ENCODE measurements at regions not wholly inside any gene's neighbourhood (a gene's known extent, or its start where the extent isn't known, plus 50 kb on each side); places are given as distances from the start of the nearest gene placed in this dataset.

DNA sequence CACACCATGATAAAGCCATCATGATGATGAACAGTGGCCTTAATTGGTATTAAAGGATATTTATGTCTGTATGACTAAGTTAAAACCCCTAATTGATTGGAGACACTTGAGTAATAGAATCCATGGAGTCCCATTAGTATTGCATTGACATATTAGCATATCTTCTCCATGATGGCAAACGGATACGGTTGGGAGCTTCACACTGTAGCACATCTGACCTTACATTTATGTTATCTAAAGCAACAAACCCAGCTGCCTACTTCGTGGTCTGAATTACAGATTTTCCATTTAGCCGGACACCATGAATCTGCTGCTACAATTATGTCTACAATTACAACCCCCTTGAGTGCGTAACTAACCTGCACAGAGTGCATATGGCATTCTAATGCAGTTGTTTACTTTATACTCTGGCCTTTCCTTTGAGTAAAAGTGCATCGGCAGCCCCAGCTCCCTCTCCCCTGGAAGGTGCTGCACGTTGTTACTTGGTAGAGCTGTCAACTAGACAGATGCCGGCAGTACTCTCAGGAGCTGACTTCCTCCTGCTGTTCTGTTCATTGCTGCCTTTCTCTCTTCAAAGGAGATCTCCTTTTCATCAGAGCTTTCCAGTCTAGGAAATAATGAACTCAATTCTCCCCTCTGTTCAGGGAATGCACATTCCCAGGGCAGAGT lies 92.1 kb downstream of the LRRC30 start:
- TF ChIP-seq, protein P1, sequence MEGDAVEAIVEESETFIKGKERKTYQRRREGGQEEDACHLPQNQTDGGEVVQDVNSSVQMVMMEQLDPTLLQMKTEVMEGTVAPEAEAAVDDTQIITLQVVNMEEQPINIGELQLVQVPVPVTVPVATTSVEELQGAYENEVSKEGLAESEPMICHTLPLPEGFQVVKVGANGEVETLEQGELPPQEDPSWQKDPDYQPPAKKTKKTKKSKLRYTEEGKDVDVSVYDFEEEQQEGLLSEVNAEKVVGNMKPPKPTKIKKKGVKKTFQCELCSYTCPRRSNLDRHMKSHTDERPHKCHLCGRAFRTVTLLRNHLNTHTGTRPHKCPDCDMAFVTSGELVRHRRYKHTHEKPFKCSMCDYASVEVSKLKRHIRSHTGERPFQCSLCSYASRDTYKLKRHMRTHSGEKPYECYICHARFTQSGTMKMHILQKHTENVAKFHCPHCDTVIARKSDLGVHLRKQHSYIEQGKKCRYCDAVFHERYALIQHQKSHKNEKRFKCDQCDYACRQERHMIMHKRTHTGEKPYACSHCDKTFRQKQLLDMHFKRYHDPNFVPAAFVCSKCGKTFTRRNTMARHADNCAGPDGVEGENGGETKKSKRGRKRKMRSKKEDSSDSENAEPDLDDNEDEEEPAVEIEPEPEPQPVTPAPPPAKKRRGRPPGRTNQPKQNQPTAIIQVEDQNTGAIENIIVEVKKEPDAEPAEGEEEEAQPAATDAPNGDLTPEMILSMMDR (conservative IDR thresholded peaks at IDR 0.05; ENCODE audit: low read depth, low read length): no peak
- Histone ChIP-seq H3K4me3 (IDR thresholded peaks at IDR 0.05; ENCODE audit: insufficient read depth, low read depth, low read length) (no peak overlapping the region), H3K36me3 (ENCODE audit: insufficient read depth) (no peaks in the 10 kb centered on the region)

DNA sequence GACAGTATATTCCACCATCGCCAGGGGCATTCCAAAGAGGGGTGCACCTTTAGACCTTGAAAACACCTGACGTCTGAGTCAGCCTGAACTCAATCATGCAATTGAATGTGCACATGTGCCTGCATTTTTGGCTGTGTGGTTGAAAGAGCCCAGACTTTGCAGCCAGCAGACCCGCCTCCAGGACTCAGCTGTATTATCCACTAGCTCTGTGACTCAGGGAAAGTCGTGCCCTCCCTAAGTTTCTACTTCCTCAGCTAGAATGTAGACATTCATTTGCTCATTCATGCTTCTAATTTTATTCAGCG lies 94.2 kb downstream of the LRRC30 start:
- H3K9ac ChIP-seq: no peak overlapping the region
- H3K36me3 ChIP-seq (ENCODE audit: insufficient read depth): no peaks in the 10 kb centered on the region
- H3K27ac ChIP-seq: no peak overlapping the region
- no peaks in the 10 kb centered on the region for H3K27me3 ChIP-seq (ENCODE audit: insufficient read depth, low read depth)
- TF ChIP-seq, protein P1 (conservative IDR thresholded peaks at IDR 0.05; ENCODE audit: low read depth, low read length): no peak
- H3K4me1 ChIP-seq (ENCODE audit: low read depth, poor library complexity, severe bottlenecking): no peaks in the 10 kb centered on the region
- H4K20me1 ChIP-seq (ENCODE audit: insufficient read depth): no peaks in the 10 kb centered on the region
- no peak overlapping the region for H3K4me2 ChIP-seq
- H3K79me2 ChIP-seq (ENCODE audit: insufficient read depth, low read depth): no peaks in the 10 kb centered on the region
- H3K4me3 ChIP-seq (IDR thresholded peaks at IDR 0.05; ENCODE audit: insufficient read depth, low read depth, low read length): no peak overlapping the region
- no peak overlapping the region for H2AFZ ChIP-seq (ENCODE audit: low read depth)

More for the DNA sequence above, 92.1 kb downstream of the LRRC30 start:
- Histone ChIP-seq H3K79me2 (ENCODE audit: insufficient read depth, low read depth) (no peaks in the 10 kb centered on the region), H3K9ac (no peak overlapping the region), H3K27ac (no peak overlapping the region), H2AFZ (ENCODE audit: low read depth) (no peak overlapping the region), H3K4me1 (ENCODE audit: low read depth, poor library complexity, severe bottlenecking) (no peaks in the 10 kb centered on the region), H3K4me2 (no peak overlapping the region), H3K27me3 (ENCODE audit: insufficient read depth, low read depth) (no peaks in the 10 kb centered on the region), H4K20me1 (ENCODE audit: insufficient read depth) (no peaks in the 10 kb centered on the region)

DNA sequence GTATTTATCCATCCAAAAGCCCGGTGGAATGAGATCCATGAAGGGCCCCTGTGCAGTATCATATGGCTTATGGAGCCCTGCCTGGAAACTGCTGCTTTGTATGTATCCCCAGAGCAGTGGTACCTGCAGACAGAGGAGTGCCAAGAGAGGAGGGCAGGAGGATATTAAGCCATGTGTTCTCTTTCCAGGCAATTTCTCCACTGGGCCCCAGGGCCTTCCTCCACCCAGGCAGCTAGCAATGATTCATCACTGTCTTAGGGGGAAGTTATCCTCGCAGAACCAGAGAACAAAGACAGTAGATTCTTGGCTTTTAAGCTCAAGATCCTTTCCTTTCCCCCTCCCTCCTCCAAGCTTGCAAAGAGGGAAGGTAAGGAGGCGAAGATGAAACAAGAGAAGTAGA lies 98.1 kb downstream of the LRRC30 start:
- no peaks in the 10 kb centered on the region for H3K36me3 ChIP-seq (ENCODE audit: insufficient read depth)
- H3K4me3 ChIP-seq (IDR thresholded peaks at IDR 0.05; ENCODE audit: insufficient read depth, low read depth, low read length): no peak overlapping the region
- H3K79me2 ChIP-seq (ENCODE audit: insufficient read depth, low read depth): no peaks in the 10 kb centered on the region
- no peak overlapping the region for H3K9ac ChIP-seq
- no peaks in the 10 kb centered on the region for H3K27me3 ChIP-seq (ENCODE audit: insufficient read depth, low read depth)
- H3K4me2 ChIP-seq: no peak overlapping the region
- H3K4me1 ChIP-seq (ENCODE audit: low read depth, poor library complexity, severe bottlenecking): no peaks in the 10 kb centered on the region
- H3K27ac ChIP-seq: no peak overlapping the region
- no peak overlapping the region for H2AFZ ChIP-seq (ENCODE audit: low read depth)
- H4K20me1 ChIP-seq (ENCODE audit: insufficient read depth): no peaks in the 10 kb centered on the region
- TF ChIP-seq, protein P1 (conservative IDR thresholded peaks at IDR 0.05; ENCODE audit: low read depth, low read length): no peak

DNA sequence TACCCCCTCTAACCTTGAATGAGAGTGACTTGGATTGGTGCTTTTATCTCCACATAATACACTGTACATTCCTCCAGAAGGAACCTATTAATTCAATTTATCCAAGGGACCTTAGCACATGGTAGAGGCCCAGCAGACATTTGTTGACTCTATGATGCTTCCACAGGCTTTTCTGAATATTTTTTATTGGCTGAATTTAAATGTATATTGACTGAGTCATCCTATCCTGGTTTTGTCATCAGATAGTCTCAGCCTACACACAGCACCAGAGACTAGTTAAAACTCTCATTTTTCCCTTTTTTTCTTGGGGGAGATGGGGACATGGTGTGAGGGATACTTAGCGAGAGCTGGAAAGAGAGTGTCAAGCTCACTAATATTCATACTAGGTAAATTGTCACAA lies 101.6 kb downstream of the LRRC30 start:
- H3K9ac ChIP-seq: no peak overlapping the region
- no peaks in the 10 kb centered on the region for H3K79me2 ChIP-seq (ENCODE audit: insufficient read depth, low read depth)
- no peak overlapping the region for H3K4me3 ChIP-seq (IDR thresholded peaks at IDR 0.05; ENCODE audit: insufficient read depth, low read depth, low read length)
- TF ChIP-seq, protein P1 (conservative IDR thresholded peaks at IDR 0.05; ENCODE audit: low read depth, low read length): no peak
- no peak overlapping the region for H2AFZ ChIP-seq (ENCODE audit: low read depth)
- no peaks in the 10 kb centered on the region for H3K27me3 ChIP-seq (ENCODE audit: insufficient read depth, low read depth)
- H3K4me2 ChIP-seq: no peak overlapping the region
- no peaks in the 10 kb centered on the region for H3K4me1 ChIP-seq (ENCODE audit: low read depth, poor library complexity, severe bottlenecking)
- no peaks in the 10 kb centered on the region for H4K20me1 ChIP-seq (ENCODE audit: insufficient read depth)
- no peaks in the 10 kb centered on the region for H3K36me3 ChIP-seq (ENCODE audit: insufficient read depth)
- H3K27ac ChIP-seq: no peak overlapping the region

Measured in KMS-11 (cell line).